GM12878 (cell line): ENCODE measurements at regions not wholly inside any gene's neighbourhood (a gene's known extent, or its start where the extent isn't known, plus 50 kb on each side); places are given as distances from the start of the nearest gene placed in this dataset.

Experiments
- CEBPB ChIP-seq, 2 experiments: fragments of 150-350 bp in 1 of 2; IDR thresholded peaks; 2 replicates each; pipeline ENCODE4 v1.6.1; 2012 to 2014; ENCODE audit warnings: low read depth in 2 of 2, low read length in 2 of 2, borderline replicate concordance in 1 of 2, inconsistent platforms in 1 of 2
- E2F8 ChIP-seq: fragments of 450-650 bp; IDR thresholded peaks from 2 replicates; pipeline ENCODE4 v1.6.1; 2018; ENCODE audit warnings: mild to moderate bottlenecking, low read depth, moderate library complexity; ENCODE audit not compliant: partially characterized antibody
- EP300 ChIP-seq, 2 experiments: fragments of 150-350 bp in 1 of 2; IDR thresholded peaks; 2 replicates each; pipeline ENCODE4 v1.6.1; 2011 to 2012; ENCODE audit warnings: low read depth in 2 of 2, low read length in 2 of 2, borderline replicate concordance in 1 of 2, improper control_type of control experiment in 1 of 2, inconsistent platforms in 1 of 2; ENCODE audit not compliant: control insufficient read depth in 1 of 2
- MYB ChIP-seq: fragments of 150-350 bp; IDR thresholded peaks from 2 replicates; pipeline ENCODE4 v1.6.1; 2014; ENCODE audit warnings: mild to moderate bottlenecking, low read depth, low read length, borderline replicate concordance
- NFXL1 ChIP-seq: fragments of 450-650 bp; IDR thresholded peaks from 2 replicates; pipeline ENCODE4 v1.6.1; 2017; ENCODE audit warnings: antibody characterized with exemption, mild to moderate bottlenecking, borderline replicate concordance
- POU2F2 ChIP-seq: IDR thresholded peaks from 3 replicates; pipeline ENCODE4 v1.6.1; 2011; ENCODE audit warnings: low read depth, mild to moderate bottlenecking, low read length, borderline replicate concordance
- SIN3A ChIP-seq: IDR thresholded peaks from 2 replicates; pipeline ENCODE4 v1.6.1; 2012; ENCODE audit warnings: low read depth, low read length, improper control_type of control experiment
- SMAD1 ChIP-seq: fragments of 450-650 bp; IDR thresholded peaks from 2 replicates; pipeline ENCODE4 v1.6.1; 2018; ENCODE audit warnings: mild to moderate bottlenecking, low read depth; ENCODE audit not compliant: partially characterized antibody
- ZNF687 ChIP-seq: fragments of 450-650 bp; IDR thresholded peaks from 2 replicates; pipeline ENCODE4 v1.6.1; 2017; ENCODE audit warnings: mild to moderate bottlenecking, moderate library complexity
- ZSCAN29 ChIP-seq: fragments of 450-650 bp; IDR thresholded peaks from 2 replicates; pipeline ENCODE4 v1.6.1; 2017; ENCODE audit warnings: mild to moderate bottlenecking, moderate library complexity

GRCh38 chr2:146879882-146880281 is 964.9 kb upstream of the ACVR2A start (continued):
- no peak for TF ChIP-seq MYB
- no peak for TF ChIP-seq SMAD1
- TF ChIP-seq NFXL1 = no peak
- TF ChIP-seq ZNF687 = no peak
- no peak for TF ChIP-seq SIN3A
- no peak for TF ChIP-seq ZSCAN29
- TF ChIP-seq CEBPB (IDR thresholded peaks at IDR 0.05; ENCODE audit: borderline replicate concordance in 1 of 2, low read depth in 2 of 2, low read length in 2 of 2) = no peak
- no peak for TF ChIP-seq E2F8
- no peak for TF ChIP-seq EP300 (IDR thresholded peaks at IDR 0.05; ENCODE audit: borderline replicate concordance in 1 of 2, control insufficient read depth in 1 of 2, low read depth in 2 of 2, low read length in 2 of 2)
- no peak for TF ChIP-seq POU2F2
- TF ChIP-seq, all 136 proteins: peak for 0
